K562 (cell line): ENCODE measurements at regions not wholly inside any gene's neighbourhood (a gene's known extent, or its start where the extent isn't known, plus 50 kb on each side); places are given as distances from the start of the nearest gene placed in this dataset.

Experiments used
- ATAC-seq: fragments of 200-7000 bp; cut with Tn5 transposase; 3 replicates; pipeline ENCODE4 v1.9.1; 2020; ENCODE audit warnings: moderate library complexity
- BruUV-seq: library from RNA; stranded (reverse); fragments of 400-500 nt; replicated peaks from 2 replicates; lab custom pipeline; 2021; lab: Mats Ljungman, UMichigan
- CTCF ChIA-PET: fragments of 300-600 bp; formaldehyde crosslinking; extraction: SDS; loops from one replicate; lab custom pipeline; 2021; ENCODE audit warnings: low intra/inter-chr PET ratio; lab: Yijun Ruan, JAX
- POLR2A ChIA-PET: fragments of 300-600, 350-650 bp; sonication (Branson Sonifier 250); formaldehyde crosslinking; extraction: SDS; loops from one replicate; lab custom pipeline; 2021; ENCODE audit warnings: antibody characterized with exemption, inconsistent platforms; lab: Yijun Ruan, JAX
- DNase-seq, 4 experiments: peaks; one replicate each; pipeline versions ENCODE4 v3.0.0 to v3.0.0-alpha.2; 2011 to 2018; ENCODE audit warnings: low spot score in 3 of 4, mixed read lengths in 3 of 4; ENCODE audit errors: extremely low read depth in 1 of 4
- FAIRE-seq: peaks from 2 replicates; lab custom pipeline; 2011; peaks lifted over from hg19 to GRCh38; lab: Jason Lieb, UNC
- H2AFZ ChIP-seq: 2 replicates; pipeline ENCODE4 v1.6.0; 2011; ENCODE audit warnings: low read depth, low read length, control low read depth, inconsistent platforms
- H3K27ac ChIP-seq: fragments of 200-600 bp; 3 replicates; pipeline ENCODE4 v1.8.0; 2011; ENCODE audit warnings: low read depth, mild to moderate bottlenecking, control low read depth, inconsistent platforms, low read length, moderate library complexity, mixed read lengths; ENCODE audit errors: extremely low read depth
- H3K27me3 ChIP-seq, 2 experiments: fragments of 300-600 bp in 1 of 2; 2 replicates in 1 of 2; 3 replicates in 1 of 2; pipeline versions ENCODE4 v1.6.0 to v1.8.0; 2011; ENCODE audit warnings: inconsistent platforms in 2 of 2, low read length in 2 of 2, mild to moderate bottlenecking in 1 of 2, mixed read lengths in 1 of 2, moderate library complexity in 1 of 2; ENCODE audit not compliant: control insufficient read depth in 2 of 2, insufficient read depth in 2 of 2
- H3K36me3 ChIP-seq: fragments of 300-600 bp; 3 replicates; pipeline ENCODE4 v1.8.0; 2011; ENCODE audit warnings: mild to moderate bottlenecking, low read length, inconsistent platforms; ENCODE audit not compliant: control insufficient read depth, insufficient read depth
- H3K4me1 ChIP-seq, 2 experiments: fragments of 200-600 bp in 1 of 2; replicated peaks in 1 of 2; 2 replicates in 1 of 2; 3 replicates in 1 of 2; pipeline versions ENCODE4 v1.5.1 to v1.8.0; 2011; ENCODE audit warnings: inconsistent platforms in 2 of 2, low read length in 2 of 2, mild to moderate bottlenecking in 1 of 2, mixed read lengths in 1 of 2, moderate library complexity in 1 of 2; ENCODE audit not compliant: control insufficient read depth in 2 of 2, insufficient read depth in 2 of 2
- H3K4me2 ChIP-seq: 2 replicates; pipeline ENCODE4 v1.6.1; 2011; ENCODE audit warnings: low read length, control low read depth, inconsistent platforms, mixed read lengths; ENCODE audit not compliant: insufficient read depth
- H3K4me3 ChIP-seq: fragments of 200-600 bp; sonication (generic), shearing (Covaris generic); 2 replicates; pipeline ENCODE4 v1.5.1; 2016; ENCODE audit warnings: control low read depth, inconsistent platforms
- H3K79me2 ChIP-seq: fragments of 200-600 bp; 3 replicates; pipeline ENCODE4 v1.8.0; 2011; ENCODE audit warnings: low read length, inconsistent platforms; ENCODE audit not compliant: control insufficient read depth, insufficient read depth
- H3K9ac ChIP-seq, 2 experiments: 2 replicates each; pipeline versions ENCODE4 v1.6.0 to v1.6.1; 2011; ENCODE audit warnings: low read depth in 2 of 2, low read length in 2 of 2, control low read depth in 1 of 2, inconsistent platforms in 1 of 2, mild to moderate bottlenecking in 1 of 2, mixed read lengths in 1 of 2; ENCODE audit not compliant: insufficient read depth in 1 of 2
- H3K9me1 ChIP-seq: one replicate; pipeline ENCODE4 v1.6.0; 2011; ENCODE audit warnings: inconsistent platforms, mild to moderate bottlenecking, low read length, moderate library complexity; ENCODE audit not compliant: control insufficient read depth, insufficient read depth
- H3K9me3 ChIP-seq: replicated peaks from 2 replicates; pipeline ENCODE4 v1.5.1; 2011; ENCODE audit warnings: low read depth, low read length, inconsistent platforms; ENCODE audit not compliant: control insufficient read depth, insufficient read depth
- H4K20me1 ChIP-seq: replicated peaks from 2 replicates; pipeline ENCODE4 v1.6.1; 2011; ENCODE audit warnings: low read length, inconsistent platforms, mixed read lengths; ENCODE audit not compliant: control insufficient read depth, insufficient read depth
- CC2D1A ChIP-seq: fragments of 450-650 bp; IDR thresholded peaks from 2 replicates; pipeline ENCODE4 v1.6.1; 2017; ENCODE audit warnings: mild to moderate bottlenecking
- HNRNPK ChIP-seq: fragments of 200-400 bp; formaldehyde crosslinking; IDR thresholded peaks from one replicate; pipeline ENCODE4 v1.6.1; 2018; ENCODE audit warnings: mild to moderate bottlenecking, low read depth, low read length; ENCODE audit not compliant: poor library complexity, severe bottlenecking
- JUN ChIP-seq, 2 experiments: sonication (generic) in 1 of 2; formaldehyde crosslinking in 1 of 2; IDR thresholded peaks; 2 replicates each; pipeline versions ENCODE4 v1.6.1 to v1.8.0; 2012 to 2022; ENCODE audit warnings: borderline replicate concordance in 2 of 2, mild to moderate bottlenecking in 2 of 2, improper control_type of control experiment in 1 of 2, low read depth in 1 of 2, low read length in 1 of 2, missing genetic modification reagents in 1 of 2
- RBM22 ChIP-seq: fragments of 200-400 bp; formaldehyde crosslinking; IDR thresholded peaks from 2 replicates; pipeline ENCODE4 v1.6.1; 2018; ENCODE audit warnings: low read length, low read depth; ENCODE audit not compliant: poor library complexity, severe bottlenecking
- RBM39 ChIP-seq: fragments of 200-400 bp; formaldehyde crosslinking; optimal IDR thresholded peaks from 2 replicates; pipeline ENCODE3; 2018; ENCODE audit warnings: low read depth, low read length
- YBX1 ChIP-seq: fragments of 450-650 bp; IDR thresholded peaks from 2 replicates; pipeline ENCODE4 v1.7.1; 2016; ENCODE audit warnings: mild to moderate bottlenecking
- ZNF175 ChIP-seq: fragments of 200-800 bp; sonication (Bioruptor generic); IDR thresholded peaks from 2 replicates; pipeline ENCODE4 v1.6.1; 2016; ENCODE audit warnings: low read depth, mild to moderate bottlenecking, missing genetic modification characterization, missing compliant biosample characterization
- ZSCAN32 ChIP-seq: fragments of 450-650 bp; formaldehyde crosslinking; IDR thresholded peaks from 2 replicates; pipeline ENCODE4 v1.4.0; 2020; ENCODE audit warnings: mild to moderate bottlenecking, moderate library complexity
- WGBS: fragments of 100-300 bp; shearing (Covaris generic); methylation state at CpG from one replicate; pipeline ENCODE4 v1.1.6; 2016; ENCODE audit warnings: low coverage, mixed read lengths; ENCODE audit not compliant: insufficient coverage; ENCODE audit errors: missing lambda C conversion rate; 5-methylcytosine and 5-hydroxymethylcytosine counted together
- in situ Hi-C: fragments of 300-500 bp; cut with MboI; formaldehyde crosslinking; loops from 4 replicates; pipeline ENCODE4 v1.15.0; 2018; ENCODE audit warnings: inconsistent platforms, mixed read lengths
- intact Hi-C: fragments of 100-400 bp; cut with micrococcal nuclease; formaldehyde crosslinking; loops from 2 replicates; pipeline ENCODE4 v1.14.2; 2022
- TF ChIP-seq, protein P1 (sequence below), 3 experiments: IDR thresholded peaks in 2 of 3; conservative IDR thresholded peaks in 1 of 3; 2 replicates each; pipeline ENCODE4 v1.5.1; 2011 to 2012; ENCODE audit warnings: low read length in 3 of 3, mild to moderate bottlenecking in 3 of 3, control low read depth in 2 of 3, improper control_type of control experiment in 1 of 3, inconsistent platforms in 1 of 3, low read depth in 1 of 3, mixed read lengths in 1 of 3, moderate library complexity in 1 of 3; ENCODE audit not compliant: insufficient read depth in 2 of 3
- TF ChIP-seq, protein P2 (sequence below): fragments of 250-450 bp; sonication (Bioruptor Pico); IDR thresholded peaks from 2 replicates; pipeline ENCODE4 v1.4.0; 2020; ENCODE audit warnings: mild to moderate bottlenecking, moderate library complexity
- TF ChIP-seq, protein P3 (sequence below): fragments of 250-450 bp; sonication (Bioruptor Pico); IDR thresholded peaks from 2 replicates; pipeline ENCODE4 v1.5.0; 2021; ENCODE audit warnings: mild to moderate bottlenecking, borderline replicate concordance

DNA sequence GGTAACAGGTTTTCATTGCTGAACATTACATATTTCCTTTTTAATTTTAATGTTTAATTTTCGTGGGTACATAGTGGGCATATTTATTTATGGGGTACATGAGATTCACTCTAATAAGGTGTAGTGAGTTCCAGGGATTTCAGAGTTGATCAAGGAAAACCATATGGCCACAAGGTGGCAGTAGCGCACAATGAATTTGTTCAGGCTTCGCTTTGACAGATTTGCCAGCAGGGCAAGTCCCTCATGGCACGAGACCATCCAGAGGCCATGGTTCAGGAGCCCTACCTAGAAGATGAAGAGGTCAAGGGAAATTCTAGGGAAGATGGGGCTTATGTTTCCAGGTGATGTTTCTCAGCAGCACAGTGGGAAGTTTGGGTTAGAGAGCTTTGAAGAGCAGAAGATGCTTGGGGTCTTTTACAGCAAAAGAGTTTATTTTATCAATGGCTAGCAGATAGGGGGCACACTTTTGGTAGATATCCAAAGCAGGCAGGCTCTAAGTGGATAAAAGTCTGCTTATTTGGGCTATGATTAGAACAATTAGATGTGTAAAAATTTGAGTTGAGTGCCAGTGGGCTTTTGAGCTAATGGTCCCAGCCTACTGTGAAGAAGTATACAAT, 1004.4 kb downstream of the AACS start:
- Histone ChIP-seq H3K27ac (no peak overlapping the region), H3K79me2 (no peaks in the 10 kb centered on the region), H3K36me3 (no peaks in the 10 kb centered on the region), H3K9ac (no peak overlapping the region), H3K27me3 (no peaks in the 10 kb centered on the region), H3K4me2 (no peak overlapping the region), H3K9me3 (no peaks in the 10 kb centered on the region; the same call in 1 of the 2 replicates), H3K9me1 (no peaks in the 10 kb centered on the region), H2AFZ (no peak overlapping the region), H3K4me1 (no peaks in the 10 kb centered on the region), H3K4me3 (no peak overlapping the region), H4K20me1 (no peaks in the 10 kb centered on the region)
- FAIRE-seq = peak; percentile 84
- ChIA-PET POLR2A (interaction anchor here (0.6 kb wide), 1 partner anchor 1502 kb away, joined by 4 read pairs; no protein-coding TSS in a partner anchor), CTCF (interaction anchor here (1.1 kb wide), 1 partner anchor 1311 kb away, joined by 3 read pairs; no protein-coding TSS in a partner anchor)
- ATAC-seq = peak; percentile 78
- no TSS peak for BruUV-seq
- peak; percentile 22 to 72 (median 42) for DNase-seq
- in situ Hi-C loops (loop anchor here (25.0 kb wide), 1 partner anchor 1318 kb away; no protein-coding TSS in a partner anchor), intact Hi-C loops (loop anchor here (1.0 to 5.0 kb wide), 4 partner anchors 593 to 1313 kb away; no protein-coding TSS in a partner anchor)
- WGBS = 0% methylated on average over 4 of the region's 4 CpGs
- TF ChIP-seq YBX1 = no peak
- no peak for TF ChIP-seq HNRNPK
- TF ChIP-seq, protein P1, sequence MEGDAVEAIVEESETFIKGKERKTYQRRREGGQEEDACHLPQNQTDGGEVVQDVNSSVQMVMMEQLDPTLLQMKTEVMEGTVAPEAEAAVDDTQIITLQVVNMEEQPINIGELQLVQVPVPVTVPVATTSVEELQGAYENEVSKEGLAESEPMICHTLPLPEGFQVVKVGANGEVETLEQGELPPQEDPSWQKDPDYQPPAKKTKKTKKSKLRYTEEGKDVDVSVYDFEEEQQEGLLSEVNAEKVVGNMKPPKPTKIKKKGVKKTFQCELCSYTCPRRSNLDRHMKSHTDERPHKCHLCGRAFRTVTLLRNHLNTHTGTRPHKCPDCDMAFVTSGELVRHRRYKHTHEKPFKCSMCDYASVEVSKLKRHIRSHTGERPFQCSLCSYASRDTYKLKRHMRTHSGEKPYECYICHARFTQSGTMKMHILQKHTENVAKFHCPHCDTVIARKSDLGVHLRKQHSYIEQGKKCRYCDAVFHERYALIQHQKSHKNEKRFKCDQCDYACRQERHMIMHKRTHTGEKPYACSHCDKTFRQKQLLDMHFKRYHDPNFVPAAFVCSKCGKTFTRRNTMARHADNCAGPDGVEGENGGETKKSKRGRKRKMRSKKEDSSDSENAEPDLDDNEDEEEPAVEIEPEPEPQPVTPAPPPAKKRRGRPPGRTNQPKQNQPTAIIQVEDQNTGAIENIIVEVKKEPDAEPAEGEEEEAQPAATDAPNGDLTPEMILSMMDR (IDR thresholded peaks at IDR 0.05 in 2 of 3, conservative IDR thresholded peaks at IDR 0.05 in 1 of 3; ENCODE audit: insufficient read depth in 2 of 3, low read depth in 1 of 3, low read length in 3 of 3) = peak; percentile 63 to 67 (median 66)
- no peak for TF ChIP-seq ZSCAN32 (CRISPR knock-in tag)
- TF ChIP-seq, protein P2, sequence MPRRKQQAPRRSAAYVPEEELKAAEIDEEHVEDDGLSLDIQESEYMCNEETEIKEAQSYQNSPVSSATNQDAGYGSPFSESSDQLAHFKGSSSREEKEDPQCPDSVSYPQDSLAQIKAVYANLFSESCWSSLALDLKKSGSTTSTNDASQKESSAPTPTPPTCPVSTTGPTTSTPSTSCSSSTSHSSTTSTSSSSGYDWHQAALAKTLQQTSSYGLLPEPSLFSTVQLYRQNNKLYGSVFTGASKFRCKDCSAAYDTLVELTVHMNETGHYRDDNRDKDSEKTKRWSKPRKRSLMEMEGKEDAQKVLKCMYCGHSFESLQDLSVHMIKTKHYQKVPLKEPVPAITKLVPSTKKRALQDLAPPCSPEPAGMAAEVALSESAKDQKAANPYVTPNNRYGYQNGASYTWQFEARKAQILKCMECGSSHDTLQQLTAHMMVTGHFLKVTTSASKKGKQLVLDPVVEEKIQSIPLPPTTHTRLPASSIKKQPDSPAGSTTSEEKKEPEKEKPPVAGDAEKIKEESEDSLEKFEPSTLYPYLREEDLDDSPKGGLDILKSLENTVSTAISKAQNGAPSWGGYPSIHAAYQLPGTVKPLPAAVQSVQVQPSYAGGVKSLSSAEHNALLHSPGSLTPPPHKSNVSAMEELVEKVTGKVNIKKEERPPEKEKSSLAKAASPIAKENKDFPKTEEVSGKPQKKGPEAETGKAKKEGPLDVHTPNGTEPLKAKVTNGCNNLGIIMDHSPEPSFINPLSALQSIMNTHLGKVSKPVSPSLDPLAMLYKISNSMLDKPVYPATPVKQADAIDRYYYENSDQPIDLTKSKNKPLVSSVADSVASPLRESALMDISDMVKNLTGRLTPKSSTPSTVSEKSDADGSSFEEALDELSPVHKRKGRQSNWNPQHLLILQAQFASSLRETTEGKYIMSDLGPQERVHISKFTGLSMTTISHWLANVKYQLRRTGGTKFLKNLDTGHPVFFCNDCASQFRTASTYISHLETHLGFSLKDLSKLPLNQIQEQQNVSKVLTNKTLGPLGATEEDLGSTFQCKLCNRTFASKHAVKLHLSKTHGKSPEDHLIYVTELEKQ (CRISPR knock-in tag) = no peak
- TF ChIP-seq, protein P3, sequence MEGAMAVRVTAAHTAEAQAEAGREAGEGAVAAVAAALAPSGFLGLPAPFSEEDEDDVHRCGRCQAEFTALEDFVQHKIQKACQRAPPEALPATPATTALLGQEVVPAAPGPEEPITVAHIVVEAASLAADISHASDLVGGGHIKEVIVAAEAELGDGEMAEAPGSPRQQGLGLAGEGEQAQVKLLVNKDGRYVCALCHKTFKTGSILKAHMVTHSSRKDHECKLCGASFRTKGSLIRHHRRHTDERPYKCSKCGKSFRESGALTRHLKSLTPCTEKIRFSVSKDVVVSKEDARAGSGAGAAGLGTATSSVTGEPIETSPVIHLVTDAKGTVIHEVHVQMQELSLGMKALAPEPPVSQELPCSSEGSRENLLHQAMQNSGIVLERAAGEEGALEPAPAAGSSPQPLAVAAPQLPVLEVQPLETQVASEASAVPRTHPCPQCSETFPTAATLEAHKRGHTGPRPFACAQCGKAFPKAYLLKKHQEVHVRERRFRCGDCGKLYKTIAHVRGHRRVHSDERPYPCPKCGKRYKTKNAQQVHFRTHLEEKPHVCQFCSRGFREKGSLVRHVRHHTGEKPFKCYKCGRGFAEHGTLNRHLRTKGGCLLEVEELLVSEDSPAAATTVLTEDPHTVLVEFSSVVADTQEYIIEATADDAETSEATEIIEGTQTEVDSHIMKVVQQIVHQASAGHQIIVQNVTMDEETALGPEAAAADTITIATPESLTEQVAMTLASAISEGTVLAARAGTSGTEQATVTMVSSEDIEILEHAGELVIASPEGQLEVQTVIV = no peak
- TF ChIP-seq CC2D1A = no peak
- no peak for TF ChIP-seq RBM22
- no peak for TF ChIP-seq JUN (IDR thresholded peaks at IDR 0.05; ENCODE audit: borderline replicate concordance, low read depth, low read length)
- no peak for TF ChIP-seq JUN (CRISPR knock-in tag; IDR thresholded peaks at IDR 0.05; ENCODE audit: borderline replicate concordance)
- TF ChIP-seq ZNF175 (CRISPR knock-in tag) = no peak
- no peak for TF ChIP-seq RBM39
